ENCODE measurements at regions not wholly inside any gene's neighbourhood (a gene's known extent, or its start where the extent isn't known, plus 50 kb on each side); places are given as distances from the start of the nearest gene placed in this dataset.

- Histone ChIP-seq H3K9me3 (no peaks in the 10 kb centered on the region), H3K4me1 (peaks cover 10 to 13% of the 10 kb centered on the region in 2 donors), H3K36me3 (no peaks in the 10 kb centered on the region), H3K27me3 (no peaks in the 10 kb centered on the region), H3K27ac (no peak overlapping the region), H3K4me3 (no peak overlapping the region)
- intact Hi-C loops (cut with DNase I; ENCODE audit: low total_unique reads) = no loop called here
- ATAC-seq = no peak
- in situ Hi-C loops (cut with MboI; ENCODE audit: low sequenced_read_pairs in 4 of 4) = loop anchor here in 1 of 4 donors (25.0 kb wide), 1 partner anchor 226 kb away; the partner anchor contains the start of gene NTF3
- DNase-seq = no peak
- TF ChIP-seq POLR2A (IDR thresholded peaks at IDR 0.05) = no peak
- TF ChIP-seq CTCF (IDR thresholded peaks at IDR 0.05 in 4 of 5, conservative IDR thresholded peaks at IDR 0.05 in 1 of 5) = no peak
These were observed 167.2 kb downstream of the KCNA5 start for GRCh38 chr12:5210923-5211290.

- H3K4me1 ChIP-seq = peaks cover 10 to 13% of the 10 kb centered on the region in 2 donors
- H3K36me3 ChIP-seq = no peaks in the 10 kb centered on the region
- no peaks in the 10 kb centered on the region for H3K27me3 ChIP-seq
- ATAC-seq (no peak), DNase-seq (no peak)
- no peak overlapping the region for H3K27ac ChIP-seq
- TF ChIP-seq POLR2A (IDR thresholded peaks at IDR 0.05) = no peak
- no peak for TF ChIP-seq CTCF (IDR thresholded peaks at IDR 0.05 in 4 of 5, conservative IDR thresholded peaks at IDR 0.05 in 1 of 5)
- in situ Hi-C loops (cut with MboI; ENCODE audit: low sequenced_read_pairs in 4 of 4) (loop anchor here in 1 of 4 donors (25.0 kb wide), 1 partner anchor 224 kb away; the partner anchor contains the start of gene NTF3), intact Hi-C loops (cut with DNase I; ENCODE audit: low total_unique reads) (no loop called here)
- no peaks in the 10 kb centered on the region for H3K9me3 ChIP-seq
- no peak overlapping the region for H3K4me3 ChIP-seq
These were observed 169.7 kb downstream of the KCNA5 start for GRCh38 chr12:5213336-5213735.

GRCh38 chr12:5213990-5214389 lies 170.3 kb downstream of the KCNA5 start:
- no peak for DNase-seq
- in situ Hi-C loops (cut with MboI; ENCODE audit: low sequenced_read_pairs in 4 of 4) = loop anchor here in 1 of 4 donors (25.0 kb wide), 1 partner anchor 223 kb away; the partner anchor contains the start of gene NTF3
- Histone ChIP-seq H3K27me3 (no peaks in the 10 kb centered on the region), H3K4me3 (no peak overlapping the region), H3K36me3 (no peaks in the 10 kb centered on the region), H3K4me1 (peaks cover 10 to 13% of the 10 kb centered on the region in 2 donors), H3K9me3 (no peaks in the 10 kb centered on the region), H3K27ac (no peak overlapping the region)
- intact Hi-C loops (cut with DNase I; ENCODE audit: low total_unique reads) = no loop called here
- ATAC-seq = peak in 1 of 2 donors; percentile 25
- TF ChIP-seq POLR2A (IDR thresholded peaks at IDR 0.05) (no peak), CTCF (IDR thresholded peaks at IDR 0.05 in 4 of 5, conservative IDR thresholded peaks at IDR 0.05 in 1 of 5) (no peak)

GRCh38 chr12:5217936-5218335 lies 174.3 kb downstream of the KCNA5 start:
- no peaks in the 10 kb centered on the region for H3K9me3 ChIP-seq
- no peaks in the 10 kb centered on the region for H3K27me3 ChIP-seq
- H3K4me1 ChIP-seq = peaks cover 3 to 8% of the 10 kb centered on the region in 2 donors
- TF ChIP-seq CTCF (IDR thresholded peaks at IDR 0.05 in 4 of 5, conservative IDR thresholded peaks at IDR 0.05 in 1 of 5) = no peak
- TF ChIP-seq POLR2A (IDR thresholded peaks at IDR 0.05) = no peak
- no peak for ATAC-seq
- H3K36me3 ChIP-seq = no peaks in the 10 kb centered on the region
- in situ Hi-C loops (cut with MboI; ENCODE audit: low sequenced_read_pairs in 4 of 4) (loop anchor here in 1 of 4 donors (25.0 kb wide), 1 partner anchor 219 kb away; the partner anchor contains the start of gene NTF3), intact Hi-C loops (cut with DNase I; ENCODE audit: low total_unique reads) (no loop called here)
- no peak overlapping the region for H3K4me3 ChIP-seq
- H3K27ac ChIP-seq = no peak overlapping the region
- no peak for DNase-seq

GRCh38 chr12:5220099-5220498 lies 176.4 kb downstream of the KCNA5 start:
- DNase-seq = no peak
- Histone ChIP-seq H3K36me3 (no peaks in the 10 kb centered on the region), H3K4me3 (no peak overlapping the region), H3K4me1 (no peaks in the 10 kb centered on the region), H3K27ac (no peak overlapping the region), H3K9me3 (no peaks in the 10 kb centered on the region), H3K27me3 (no peaks in the 10 kb centered on the region)
- intact Hi-C loops (cut with DNase I; ENCODE audit: low total_unique reads) (no loop called here), in situ Hi-C loops (cut with MboI; ENCODE audit: low sequenced_read_pairs in 4 of 4) (loop anchor here in 1 of 4 donors (25.0 kb wide), 1 partner anchor 217 kb away; the partner anchor contains the start of gene NTF3)
- TF ChIP-seq POLR2A (IDR thresholded peaks at IDR 0.05) (no peak), CTCF (IDR thresholded peaks at IDR 0.05 in 4 of 5, conservative IDR thresholded peaks at IDR 0.05 in 1 of 5) (no peak)
- no peak for ATAC-seq

All from gastrocnemius medialis (tissue), 4 donors.